ENCODE measurements at regions not wholly inside any gene's neighbourhood (a gene's known extent, or its start where the extent isn't known, plus 50 kb on each side); places are given as distances from the start of the nearest gene placed in this dataset.

- H3K36me3 Mint-ChIP-seq (ENCODE audit: insufficient read depth, unreplicated experiment): no peaks in the 10 kb centered on the region
- ChIA-PET POLR2A (no interaction called here), CTCF (no interaction called here)
- no peaks in the 10 kb centered on the region for H3K4me1 Mint-ChIP-seq (ENCODE audit: insufficient read depth, unreplicated experiment)
- H3K27me3 Mint-ChIP-seq (ENCODE audit: insufficient read depth, unreplicated experiment): no peaks in the 10 kb centered on the region
- TF ChIP-seq, protein P1, sequence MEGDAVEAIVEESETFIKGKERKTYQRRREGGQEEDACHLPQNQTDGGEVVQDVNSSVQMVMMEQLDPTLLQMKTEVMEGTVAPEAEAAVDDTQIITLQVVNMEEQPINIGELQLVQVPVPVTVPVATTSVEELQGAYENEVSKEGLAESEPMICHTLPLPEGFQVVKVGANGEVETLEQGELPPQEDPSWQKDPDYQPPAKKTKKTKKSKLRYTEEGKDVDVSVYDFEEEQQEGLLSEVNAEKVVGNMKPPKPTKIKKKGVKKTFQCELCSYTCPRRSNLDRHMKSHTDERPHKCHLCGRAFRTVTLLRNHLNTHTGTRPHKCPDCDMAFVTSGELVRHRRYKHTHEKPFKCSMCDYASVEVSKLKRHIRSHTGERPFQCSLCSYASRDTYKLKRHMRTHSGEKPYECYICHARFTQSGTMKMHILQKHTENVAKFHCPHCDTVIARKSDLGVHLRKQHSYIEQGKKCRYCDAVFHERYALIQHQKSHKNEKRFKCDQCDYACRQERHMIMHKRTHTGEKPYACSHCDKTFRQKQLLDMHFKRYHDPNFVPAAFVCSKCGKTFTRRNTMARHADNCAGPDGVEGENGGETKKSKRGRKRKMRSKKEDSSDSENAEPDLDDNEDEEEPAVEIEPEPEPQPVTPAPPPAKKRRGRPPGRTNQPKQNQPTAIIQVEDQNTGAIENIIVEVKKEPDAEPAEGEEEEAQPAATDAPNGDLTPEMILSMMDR (IDR thresholded peaks at IDR 0.05; ENCODE audit: unreplicated experiment): no peak
- H3K4me3 Mint-ChIP-seq (ENCODE audit: unreplicated experiment): no peak overlapping the region
- no peak overlapping the region for H3K27ac Mint-ChIP-seq (ENCODE audit: low read depth, unreplicated experiment)
- DNase-seq (ENCODE audit: unreplicated experiment): no peak
- no TSS peak for BruUV-seq (replicated peaks)
- H3K9me3 Mint-ChIP-seq (ENCODE audit: unreplicated experiment): no peaks in the 10 kb centered on the region
- intact Hi-C loops (cut with micrococcal nuclease): no loop called here
Observed at GRCh38 chr9:119941091-119941490, 571.9 kb upstream of the BRINP1 start.

- TF ChIP-seq, protein P1 (IDR thresholded peaks at IDR 0.05; ENCODE audit: unreplicated experiment): no peak
- Mint-ChIP-seq H3K9me3 (ENCODE audit: unreplicated experiment) (no peaks in the 10 kb centered on the region), H3K27ac (ENCODE audit: low read depth, unreplicated experiment) (no peak overlapping the region), H3K27me3 (ENCODE audit: insufficient read depth, unreplicated experiment) (no peaks in the 10 kb centered on the region), H3K4me1 (ENCODE audit: insufficient read depth, unreplicated experiment) (no peaks in the 10 kb centered on the region), H3K4me3 (ENCODE audit: unreplicated experiment) (no peak overlapping the region), H3K36me3 (ENCODE audit: insufficient read depth, unreplicated experiment) (no peaks in the 10 kb centered on the region)
- BruUV-seq (replicated peaks): no TSS peak
- intact Hi-C loops (cut with micrococcal nuclease): no loop called here
- no peak for DNase-seq (ENCODE audit: unreplicated experiment)
- POLR2A ChIA-PET: no interaction called here
- CTCF ChIA-PET: no interaction called here
Observed at GRCh38 chr9:119938871-119939270, 569.6 kb upstream of the BRINP1 start.

DNA sequence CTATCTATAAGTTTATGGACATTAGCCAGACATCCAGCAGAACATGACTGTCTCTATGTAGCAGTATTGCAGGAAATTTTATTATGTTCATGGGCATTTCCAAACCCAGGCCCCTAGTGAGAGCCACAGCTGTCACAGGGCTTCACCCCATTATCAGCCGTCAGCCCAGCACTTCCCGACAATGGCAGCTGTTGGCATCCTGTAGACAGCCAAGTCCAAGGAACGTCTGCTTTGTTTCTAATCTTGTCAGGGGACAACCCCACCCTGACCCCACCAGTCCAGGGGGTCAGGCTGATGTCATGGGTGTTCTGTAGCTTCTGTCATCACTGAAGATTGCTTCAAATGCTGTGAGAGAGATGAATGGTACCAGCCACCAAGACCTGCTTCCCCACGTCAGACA, 565.3 kb upstream of the BRINP1 start:
- ChIA-PET POLR2A (no interaction called here), CTCF (interaction anchor here (0.7 to 1.3 kb wide), 2 partner anchors 8 to 1284 kb away, joined by 3 to 4 read pairs; no protein-coding TSS in a partner anchor)
- H3K9me3 Mint-ChIP-seq (ENCODE audit: unreplicated experiment): peaks cover 9% of the 10 kb centered on the region
- TF ChIP-seq, protein P1 (IDR thresholded peaks at IDR 0.05; ENCODE audit: unreplicated experiment): no peak
- DNase-seq (ENCODE audit: unreplicated experiment): no peak
- H3K4me1 Mint-ChIP-seq (ENCODE audit: insufficient read depth, unreplicated experiment): no peaks in the 10 kb centered on the region
- intact Hi-C loops (cut with micrococcal nuclease): no loop called here
- H3K36me3 Mint-ChIP-seq (ENCODE audit: insufficient read depth, unreplicated experiment): no peaks in the 10 kb centered on the region
- H3K4me3 Mint-ChIP-seq (ENCODE audit: unreplicated experiment): no peak overlapping the region
- no peaks in the 10 kb centered on the region for H3K27me3 Mint-ChIP-seq (ENCODE audit: insufficient read depth, unreplicated experiment)
- no peak overlapping the region for H3K27ac Mint-ChIP-seq (ENCODE audit: low read depth, unreplicated experiment)
- BruUV-seq (replicated peaks): no TSS peak

DNA sequence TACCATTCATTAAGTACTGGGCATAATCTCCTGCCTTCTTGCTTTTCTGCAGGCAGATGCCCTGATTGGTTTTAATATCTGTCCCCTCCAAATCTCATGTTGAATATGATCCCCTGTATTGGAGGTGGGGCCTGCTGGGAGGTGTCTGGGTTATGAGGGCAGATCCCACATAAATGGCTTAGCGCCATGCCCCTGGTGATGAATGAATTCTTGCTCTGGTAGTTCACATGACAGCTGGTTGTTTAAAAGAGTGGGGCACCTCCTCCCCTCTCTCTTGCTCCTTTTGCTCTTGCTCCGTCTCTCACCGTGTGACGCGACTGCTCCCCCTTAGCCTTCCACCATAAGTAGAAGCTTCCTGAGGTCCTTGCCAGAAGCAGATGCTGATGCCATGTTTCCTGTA, 564.0 kb upstream of the BRINP1 start:
- no peaks in the 10 kb centered on the region for H3K4me1 Mint-ChIP-seq (ENCODE audit: insufficient read depth, unreplicated experiment)
- ChIA-PET POLR2A (no interaction called here), CTCF (interaction anchor here (0.6 to 1.3 kb wide), 2 partner anchors 10 to 31 kb away, joined by 3 to 4 read pairs; no protein-coding TSS in a partner anchor)
- H3K36me3 Mint-ChIP-seq (ENCODE audit: insufficient read depth, unreplicated experiment): no peaks in the 10 kb centered on the region
- no TSS peak for BruUV-seq (replicated peaks)
- no peaks in the 10 kb centered on the region for H3K27me3 Mint-ChIP-seq (ENCODE audit: insufficient read depth, unreplicated experiment)
- H3K9me3 Mint-ChIP-seq (ENCODE audit: unreplicated experiment): peaks cover 9% of the 10 kb centered on the region
- no peak overlapping the region for H3K27ac Mint-ChIP-seq (ENCODE audit: low read depth, unreplicated experiment)
- no peak overlapping the region for H3K4me3 Mint-ChIP-seq (ENCODE audit: unreplicated experiment)
- no peak for DNase-seq (ENCODE audit: unreplicated experiment)
- TF ChIP-seq, protein P1 (IDR thresholded peaks at IDR 0.05; ENCODE audit: unreplicated experiment): no peak
- intact Hi-C loops (cut with micrococcal nuclease): no loop called here

Data from MCF 10A (cell line).